WTC11 (cell line): ENCODE measurements at regions not wholly inside any gene's neighbourhood (a gene's known extent, or its start where the extent isn't known, plus 50 kb on each side); places are given as distances from the start of the nearest gene placed in this dataset.

Experiments used
- ATAC-seq: fragments of 200-7000 bp; cut with Tn5 transposase; 2 replicates; pipeline ENCODE4 v1.10.0; 2021; ENCODE audit warnings: mild to moderate bottlenecking, moderate library complexity
- CTCF ChIA-PET: fragments of 300-600 bp; sonication (Branson Sonifier 250); formaldehyde crosslinking; loops from one replicate; lab custom pipeline; 2021; ENCODE audit warnings: antibody characterized with exemption; lab: Charles Lee
- POLR2A ChIA-PET: fragments of 350-600 bp; sonication (Branson Sonifier 250); formaldehyde crosslinking; loops from one replicate; lab custom pipeline; 2021; ENCODE audit warnings: antibody characterized with exemption; lab: Charles Lee
- DNase-seq: peaks from one replicate; pipeline ENCODE4 v3.0.0; 2021; ENCODE audit warnings: low spot score
- H3K27ac Mint-ChIP-seq: 2 replicates; pipeline ENCODE4 v1.8.0; 2021; ENCODE audit warnings: mixed read lengths
- H3K27me3 Mint-ChIP-seq: 2 replicates; pipeline ENCODE4 v1.8.0; 2021; ENCODE audit warnings: low read depth, mild to moderate bottlenecking, moderate library complexity, mixed read lengths
- H3K36me3 Mint-ChIP-seq: 2 replicates; pipeline ENCODE4 v1.8.0; 2021; ENCODE audit warnings: mixed read lengths
- H3K4me1 Mint-ChIP-seq: 2 replicates; pipeline ENCODE4 v1.8.0; 2022; ENCODE audit warnings: mixed read lengths
- H3K4me3 Mint-ChIP-seq: 2 replicates; pipeline ENCODE4 v1.8.0; 2021; ENCODE audit warnings: mild to moderate bottlenecking, moderate library complexity, mixed read lengths
- H3K9me3 Mint-ChIP-seq: 2 replicates; pipeline ENCODE4 v1.8.0; 2021; ENCODE audit warnings: mixed read lengths
- ATF1 ChIP-seq: sonication (generic); formaldehyde crosslinking; IDR thresholded peaks from 2 replicates; pipeline ENCODE4 v1.8.1; 2023; ENCODE audit warnings: mild to moderate bottlenecking, moderate library complexity, missing genetic modification reagents
- EMX1 ChIP-seq: fragments of 250-450 bp; sonication (Bioruptor Pico); IDR thresholded peaks from 2 replicates; pipeline ENCODE4 v1.8.0; 2021; ENCODE audit warnings: mild to moderate bottlenecking
- ESRRA ChIP-seq: sonication (generic); formaldehyde crosslinking; IDR thresholded peaks from 2 replicates; pipeline ENCODE4 v1.8.1; 2022; ENCODE audit warnings: mild to moderate bottlenecking, missing genetic modification reagents, borderline replicate concordance
- GABPB1 ChIP-seq: sonication (generic); formaldehyde crosslinking; IDR thresholded peaks from 2 replicates; pipeline ENCODE4 v1.8.1; 2023; ENCODE audit warnings: mild to moderate bottlenecking, missing genetic modification reagents
- HMGA2 ChIP-seq: fragments of 250-450 bp; sonication (Bioruptor Pico); IDR thresholded peaks from 2 replicates; pipeline ENCODE4 v1.4.0; 2021; ENCODE audit warnings: mild to moderate bottlenecking, moderate library complexity
- JUN ChIP-seq: sonication (generic); formaldehyde crosslinking; IDR thresholded peaks from 2 replicates; pipeline ENCODE4 v1.8.0; 2023; ENCODE audit warnings: mild to moderate bottlenecking, missing genetic modification reagents
- NFE2L1 ChIP-seq: sonication (generic); formaldehyde crosslinking; IDR thresholded peaks from 2 replicates; pipeline ENCODE4 v1.8.1; 2023; ENCODE audit warnings: missing genetic modification reagents
- SMAD3 ChIP-seq: sonication (generic); formaldehyde crosslinking; IDR thresholded peaks from 2 replicates; pipeline ENCODE4 v1.8.0; 2022; ENCODE audit warnings: missing genetic modification reagents, mild to moderate bottlenecking, borderline replicate concordance
- SMAD4 ChIP-seq: sonication (generic); formaldehyde crosslinking; IDR thresholded peaks from 2 replicates; pipeline ENCODE4 v1.8.0; 2022; ENCODE audit warnings: mild to moderate bottlenecking, missing genetic modification reagents
- TEAD4 ChIP-seq: sonication (generic); formaldehyde crosslinking; IDR thresholded peaks from 2 replicates; pipeline ENCODE4 v1.8.0; 2022; ENCODE audit warnings: mild to moderate bottlenecking, missing genetic modification reagents
- TP53 ChIP-seq: sonication (generic); formaldehyde crosslinking; IDR thresholded peaks from 2 replicates; pipeline ENCODE4 v1.8.1; 2023; ENCODE audit warnings: mild to moderate bottlenecking, missing genetic modification reagents
- ZNF671 ChIP-seq: fragments of 250-450 bp; sonication (Bioruptor Pico); IDR thresholded peaks from 2 replicates; pipeline ENCODE4 v1.8.0; 2021; ENCODE audit warnings: mild to moderate bottlenecking
- TF ChIP-seq, protein P1 (sequence below): sonication (generic); formaldehyde crosslinking; IDR thresholded peaks from 2 replicates; pipeline ENCODE4 v1.8.1; 2023; ENCODE audit warnings: mild to moderate bottlenecking, missing genetic modification reagents
- TF ChIP-seq, protein P2 (sequence below): sonication (generic); formaldehyde crosslinking; IDR thresholded peaks from 2 replicates; pipeline ENCODE4 v1.8.0; 2022; ENCODE audit warnings: mild to moderate bottlenecking, missing genetic modification reagents
- TF ChIP-seq, protein P3 (sequence below): sonication (generic); formaldehyde crosslinking; IDR thresholded peaks from 2 replicates; pipeline ENCODE4 v1.8.1; 2022; ENCODE audit warnings: mild to moderate bottlenecking, missing genetic modification reagents, moderate library complexity, borderline replicate concordance
- TF ChIP-seq, protein P4 (sequence below): sonication (generic); formaldehyde crosslinking; IDR thresholded peaks from 2 replicates; pipeline ENCODE4 v1.8.0; 2022; ENCODE audit warnings: mild to moderate bottlenecking, missing genetic modification reagents
- TF ChIP-seq, protein P5 (sequence below): fragments of 250-450 bp; sonication (Bioruptor Pico); IDR thresholded peaks from 2 replicates; pipeline ENCODE4 v2.1.2; 2022; ENCODE audit warnings: mild to moderate bottlenecking, moderate library complexity
- TF ChIP-seq, protein P6 (sequence below): sonication (generic); formaldehyde crosslinking; IDR thresholded peaks from 2 replicates; pipeline ENCODE4 v1.8.0; 2022; ENCODE audit warnings: missing genetic modification reagents
- TF ChIP-seq, protein P7 (sequence below): fragments of 250-450 bp; sonication (Bioruptor Pico); IDR thresholded peaks from 2 replicates; pipeline ENCODE4 v1.9.0; 2021; ENCODE audit warnings: moderate library complexity, mild to moderate bottlenecking, inconsistent platforms, borderline replicate concordance
- TF ChIP-seq, protein P8 (sequence below): fragments of 250-450 bp; sonication (Bioruptor Pico); IDR thresholded peaks from 2 replicates; pipeline ENCODE4 v1.8.0; 2021; ENCODE audit warnings: mild to moderate bottlenecking

DNA sequence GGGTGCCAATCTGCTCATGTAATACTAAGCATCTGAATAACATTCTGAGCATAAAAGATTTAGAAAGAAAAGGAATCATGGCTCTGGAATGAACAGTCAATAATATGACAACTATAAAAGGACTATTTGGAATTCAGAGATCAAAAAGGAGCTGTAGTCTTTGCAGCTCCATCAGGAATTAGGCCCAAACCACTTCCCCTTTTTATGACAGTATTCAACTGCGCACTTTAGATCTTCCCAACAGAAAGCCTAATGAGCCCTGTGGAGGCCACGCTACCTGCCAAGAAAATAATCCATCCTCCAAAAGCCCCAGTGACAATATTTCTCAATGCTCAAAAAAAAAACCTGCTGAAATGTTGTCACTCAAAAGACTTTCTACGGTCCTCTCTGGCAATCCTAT, 163.2 kb downstream of the SNX7 start (continued):
- TF ChIP-seq, protein P1, sequence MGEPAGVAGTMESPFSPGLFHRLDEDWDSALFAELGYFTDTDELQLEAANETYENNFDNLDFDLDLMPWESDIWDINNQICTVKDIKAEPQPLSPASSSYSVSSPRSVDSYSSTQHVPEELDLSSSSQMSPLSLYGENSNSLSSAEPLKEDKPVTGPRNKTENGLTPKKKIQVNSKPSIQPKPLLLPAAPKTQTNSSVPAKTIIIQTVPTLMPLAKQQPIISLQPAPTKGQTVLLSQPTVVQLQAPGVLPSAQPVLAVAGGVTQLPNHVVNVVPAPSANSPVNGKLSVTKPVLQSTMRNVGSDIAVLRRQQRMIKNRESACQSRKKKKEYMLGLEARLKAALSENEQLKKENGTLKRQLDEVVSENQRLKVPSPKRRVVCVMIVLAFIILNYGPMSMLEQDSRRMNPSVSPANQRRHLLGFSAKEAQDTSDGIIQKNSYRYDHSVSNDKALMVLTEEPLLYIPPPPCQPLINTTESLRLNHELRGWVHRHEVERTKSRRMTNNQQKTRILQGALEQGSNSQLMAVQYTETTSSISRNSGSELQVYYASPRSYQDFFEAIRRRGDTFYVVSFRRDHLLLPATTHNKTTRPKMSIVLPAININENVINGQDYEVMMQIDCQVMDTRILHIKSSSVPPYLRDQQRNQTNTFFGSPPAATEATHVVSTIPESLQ (CRISPR knock-in tag), result no peak

DNA sequence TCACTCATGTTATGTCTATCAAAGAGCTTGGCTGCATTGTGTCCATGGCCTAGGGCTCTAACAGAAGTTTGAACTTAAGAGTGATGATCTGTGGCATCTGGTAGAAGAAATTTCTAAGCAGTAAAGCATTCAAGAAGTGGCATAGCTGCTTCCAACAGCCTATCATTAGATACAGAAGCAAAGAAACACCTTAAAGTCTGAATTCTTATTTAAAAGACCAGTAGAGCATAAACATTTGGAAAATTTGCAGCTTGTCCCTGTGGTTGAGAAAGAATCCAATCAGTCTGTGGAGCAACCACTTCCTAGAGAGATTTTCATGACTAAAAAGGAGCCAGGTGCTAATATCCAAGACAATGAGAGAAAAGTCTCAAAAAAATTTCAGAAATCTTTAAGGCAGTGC, 165.5 kb downstream of the SNX7 start:
- ChIA-PET POLR2A (no interaction called here), CTCF (interaction anchor here (1.0 kb wide), 1 partner anchor 33 kb away, joined by 4 read pairs; no protein-coding TSS in a partner anchor)
- peaks cover 10% of the 10 kb centered on the region for H3K36me3 Mint-ChIP-seq
- H3K27ac Mint-ChIP-seq, result peak overlapping the region; percentile 30
- peaks cover 16% of the 10 kb centered on the region for H3K4me1 Mint-ChIP-seq
- H3K4me3 Mint-ChIP-seq, result no peak overlapping the region
- no peak for DNase-seq
- H3K9me3 Mint-ChIP-seq, result peaks cover 27% of the 10 kb centered on the region
- ATAC-seq, result no peak
- H3K27me3 Mint-ChIP-seq, result no peaks in the 10 kb centered on the region; the same call in 1 of the 2 replicates
- TF ChIP-seq SMAD4 (CRISPR knock-in tag) (no peak), ZNF671 (no peak), ATF1 (CRISPR knock-in tag) (no peak), TEAD4 (CRISPR knock-in tag) (no peak), ESRRA (CRISPR knock-in tag) (no peak), SMAD3 (no peak), EMX1 (CRISPR knock-in tag) (no peak), TP53 (CRISPR knock-in tag) (no peak), NFE2L1 (CRISPR knock-in tag) (no peak)
- TF ChIP-seq, protein P2, sequence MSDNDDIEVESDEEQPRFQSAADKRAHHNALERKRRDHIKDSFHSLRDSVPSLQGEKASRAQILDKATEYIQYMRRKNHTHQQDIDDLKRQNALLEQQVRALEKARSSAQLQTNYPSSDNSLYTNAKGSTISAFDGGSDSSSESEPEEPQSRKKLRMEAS (CRISPR knock-in tag), result no peak
- TF ChIP-seq, protein P3, sequence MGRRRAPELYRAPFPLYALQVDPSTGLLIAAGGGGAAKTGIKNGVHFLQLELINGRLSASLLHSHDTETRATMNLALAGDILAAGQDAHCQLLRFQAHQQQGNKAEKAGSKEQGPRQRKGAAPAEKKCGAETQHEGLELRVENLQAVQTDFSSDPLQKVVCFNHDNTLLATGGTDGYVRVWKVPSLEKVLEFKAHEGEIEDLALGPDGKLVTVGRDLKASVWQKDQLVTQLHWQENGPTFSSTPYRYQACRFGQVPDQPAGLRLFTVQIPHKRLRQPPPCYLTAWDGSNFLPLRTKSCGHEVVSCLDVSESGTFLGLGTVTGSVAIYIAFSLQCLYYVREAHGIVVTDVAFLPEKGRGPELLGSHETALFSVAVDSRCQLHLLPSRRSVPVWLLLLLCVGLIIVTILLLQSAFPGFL, result no peak
- TF ChIP-seq, protein P4, sequence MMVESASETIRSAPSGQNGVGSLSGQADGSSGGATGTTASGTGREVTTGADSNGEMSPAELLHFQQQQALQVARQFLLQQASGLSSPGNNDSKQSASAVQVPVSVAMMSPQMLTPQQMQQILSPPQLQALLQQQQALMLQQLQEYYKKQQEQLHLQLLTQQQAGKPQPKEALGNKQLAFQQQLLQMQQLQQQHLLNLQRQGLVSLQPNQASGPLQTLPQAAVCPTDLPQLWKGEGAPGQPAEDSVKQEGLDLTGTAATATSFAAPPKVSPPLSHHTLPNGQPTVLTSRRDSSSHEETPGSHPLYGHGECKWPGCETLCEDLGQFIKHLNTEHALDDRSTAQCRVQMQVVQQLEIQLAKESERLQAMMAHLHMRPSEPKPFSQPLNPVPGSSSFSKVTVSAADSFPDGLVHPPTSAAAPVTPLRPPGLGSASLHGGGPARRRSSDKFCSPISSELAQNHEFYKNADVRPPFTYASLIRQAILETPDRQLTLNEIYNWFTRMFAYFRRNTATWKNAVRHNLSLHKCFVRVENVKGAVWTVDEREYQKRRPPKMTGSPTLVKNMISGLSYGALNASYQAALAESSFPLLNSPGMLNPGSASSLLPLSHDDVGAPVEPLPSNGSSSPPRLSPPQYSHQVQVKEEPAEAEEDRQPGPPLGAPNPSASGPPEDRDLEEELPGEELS (CRISPR knock-in tag), result no peak

DNA sequence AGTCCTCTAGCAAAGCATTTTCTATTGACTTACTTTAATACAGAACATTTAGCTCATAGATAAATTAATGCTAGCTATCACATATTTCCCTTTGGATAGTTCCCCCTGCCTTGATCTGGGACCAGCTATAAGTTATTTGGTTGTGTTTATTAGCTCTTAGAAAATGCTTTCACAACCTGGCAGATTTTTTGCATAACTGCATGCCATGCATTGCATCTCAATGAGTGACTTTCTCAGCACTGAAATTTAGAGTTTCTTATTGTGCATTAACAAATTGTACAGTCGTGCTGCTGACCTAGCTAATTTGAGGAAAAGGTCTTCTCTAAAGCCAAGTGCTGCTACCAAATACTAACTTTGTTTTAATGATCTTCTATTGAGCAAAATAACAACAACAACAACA, 164.8 kb downstream of the PLPPR5 start:
- H3K4me1 Mint-ChIP-seq, result no peaks in the 10 kb centered on the region
- ChIA-PET CTCF (no interaction called here), POLR2A (no interaction called here)
- H3K4me3 Mint-ChIP-seq, result no peak overlapping the region
- H3K27ac Mint-ChIP-seq, result no peak overlapping the region
- H3K9me3 Mint-ChIP-seq, result no peaks in the 10 kb centered on the region
- H3K27me3 Mint-ChIP-seq, result no peaks in the 10 kb centered on the region; the same call in 1 of the 2 replicates
- no peaks in the 10 kb centered on the region for H3K36me3 Mint-ChIP-seq
- DNase-seq, result no peak
- ATAC-seq, result no peak
- TF ChIP-seq, protein P5, sequence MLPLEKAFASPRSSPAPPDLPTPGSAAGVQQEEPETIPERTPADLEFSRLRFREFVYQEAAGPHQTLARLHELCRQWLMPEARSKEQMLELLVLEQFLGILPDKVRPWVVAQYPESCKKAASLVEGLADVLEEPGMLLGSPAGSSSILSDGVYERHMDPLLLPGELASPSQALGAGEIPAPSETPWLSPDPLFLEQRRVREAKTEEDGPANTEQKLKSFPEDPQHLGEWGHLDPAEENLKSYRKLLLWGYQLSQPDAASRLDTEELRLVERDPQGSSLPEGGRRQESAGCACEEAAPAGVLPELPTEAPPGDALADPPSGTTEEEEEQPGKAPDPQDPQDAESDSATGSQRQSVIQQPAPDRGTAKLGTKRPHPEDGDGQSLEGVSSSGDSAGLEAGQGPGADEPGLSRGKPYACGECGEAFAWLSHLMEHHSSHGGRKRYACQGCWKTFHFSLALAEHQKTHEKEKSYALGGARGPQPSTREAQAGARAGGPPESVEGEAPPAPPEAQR, result no peak
- TF ChIP-seq, protein P6, sequence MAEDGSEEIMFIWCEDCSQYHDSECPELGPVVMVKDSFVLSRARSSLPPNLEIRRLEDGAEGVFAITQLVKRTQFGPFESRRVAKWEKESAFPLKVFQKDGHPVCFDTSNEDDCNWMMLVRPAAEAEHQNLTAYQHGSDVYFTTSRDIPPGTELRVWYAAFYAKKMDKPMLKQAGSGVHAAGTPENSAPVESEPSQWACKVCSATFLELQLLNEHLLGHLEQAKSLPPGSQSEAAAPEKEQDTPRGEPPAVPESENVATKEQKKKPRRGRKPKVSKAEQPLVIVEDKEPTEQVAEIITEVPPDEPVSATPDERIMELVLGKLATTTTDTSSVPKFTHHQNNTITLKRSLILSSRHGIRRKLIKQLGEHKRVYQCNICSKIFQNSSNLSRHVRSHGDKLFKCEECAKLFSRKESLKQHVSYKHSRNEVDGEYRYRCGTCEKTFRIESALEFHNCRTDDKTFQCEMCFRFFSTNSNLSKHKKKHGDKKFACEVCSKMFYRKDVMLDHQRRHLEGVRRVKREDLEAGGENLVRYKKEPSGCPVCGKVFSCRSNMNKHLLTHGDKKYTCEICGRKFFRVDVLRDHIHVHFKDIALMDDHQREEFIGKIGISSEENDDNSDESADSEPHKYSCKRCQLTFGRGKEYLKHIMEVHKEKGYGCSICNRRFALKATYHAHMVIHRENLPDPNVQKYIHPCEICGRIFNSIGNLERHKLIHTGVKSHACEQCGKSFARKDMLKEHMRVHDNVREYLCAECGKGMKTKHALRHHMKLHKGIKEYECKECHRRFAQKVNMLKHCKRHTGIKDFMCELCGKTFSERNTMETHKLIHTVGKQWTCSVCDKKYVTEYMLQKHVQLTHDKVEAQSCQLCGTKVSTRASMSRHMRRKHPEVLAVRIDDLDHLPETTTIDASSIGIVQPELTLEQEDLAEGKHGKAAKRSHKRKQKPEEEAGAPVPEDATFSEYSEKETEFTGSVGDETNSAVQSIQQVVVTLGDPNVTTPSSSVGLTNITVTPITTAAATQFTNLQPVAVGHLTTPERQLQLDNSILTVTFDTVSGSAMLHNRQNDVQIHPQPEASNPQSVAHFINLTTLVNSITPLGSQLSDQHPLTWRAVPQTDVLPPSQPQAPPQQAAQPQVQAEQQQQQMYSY (CRISPR knock-in tag), result no peak
- TF ChIP-seq GABPB1 (CRISPR knock-in tag) (no peak), HMGA2 (no peak), JUN (no peak), SMAD4 (CRISPR knock-in tag) (no peak)
- TF ChIP-seq, protein P7, sequence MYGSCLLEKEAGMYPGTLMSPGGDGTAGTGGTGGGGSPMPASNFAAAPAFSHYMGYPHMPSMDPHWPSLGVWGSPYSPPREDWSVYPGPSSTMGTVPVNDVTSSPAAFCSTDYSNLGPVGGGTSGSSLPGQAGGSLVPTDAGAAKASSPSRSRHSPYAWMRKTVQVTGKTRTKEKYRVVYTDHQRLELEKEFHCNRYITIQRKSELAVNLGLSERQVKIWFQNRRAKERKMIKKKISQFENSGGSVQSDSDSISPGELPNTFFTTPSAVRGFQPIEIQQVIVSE (CRISPR knock-in tag), result no peak
- TF ChIP-seq, protein P8, sequence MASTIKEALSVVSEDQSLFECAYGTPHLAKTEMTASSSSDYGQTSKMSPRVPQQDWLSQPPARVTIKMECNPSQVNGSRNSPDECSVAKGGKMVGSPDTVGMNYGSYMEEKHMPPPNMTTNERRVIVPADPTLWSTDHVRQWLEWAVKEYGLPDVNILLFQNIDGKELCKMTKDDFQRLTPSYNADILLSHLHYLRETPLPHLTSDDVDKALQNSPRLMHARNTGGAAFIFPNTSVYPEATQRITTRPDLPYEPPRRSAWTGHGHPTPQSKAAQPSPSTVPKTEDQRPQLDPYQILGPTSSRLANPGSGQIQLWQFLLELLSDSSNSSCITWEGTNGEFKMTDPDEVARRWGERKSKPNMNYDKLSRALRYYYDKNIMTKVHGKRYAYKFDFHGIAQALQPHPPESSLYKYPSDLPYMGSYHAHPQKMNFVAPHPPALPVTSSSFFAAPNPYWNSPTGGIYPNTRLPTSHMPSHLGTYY (CRISPR knock-in tag), result no peak
